HepG2 (cell line): ENCODE measurements at regions not wholly inside any gene's neighbourhood (a gene's known extent, or its start where the extent isn't known, plus 50 kb on each side); places are given as distances from the start of the nearest gene placed in this dataset.

Experiments
- ATAC-seq: fragments of 200-7000 bp; cut with Tn5 transposase; 3 replicates; pipeline ENCODE4 v1.9.1; 2020; ENCODE audit warnings: mild to moderate bottlenecking, moderate library complexity
- BruUV-seq: library from RNA; stranded (reverse); fragments of 400-500 nt; replicated peaks from 2 replicates; lab custom pipeline; 2021; lab: Mats Ljungman, UMichigan
- CTCF ChIA-PET: fragments of 300-600 bp; formaldehyde crosslinking; extraction: SDS; loops from one replicate; lab custom pipeline; 2021; ENCODE audit warnings: low total read pairs, inconsistent platforms, low intra/inter-chr PET ratio; lab: Yijun Ruan, JAX
- POLR2A ChIA-PET: fragments of 350-600 bp; sonication (Branson Sonifier 250); formaldehyde crosslinking; loops from one replicate; lab custom pipeline; 2020; ENCODE audit warnings: antibody characterized with exemption, inconsistent platforms; lab: Yijun Ruan, JAX
- DNase-seq: peaks from one replicate; pipeline ENCODE4 v3.0.0-alpha.2; 2015; ENCODE audit warnings: low spot score
- FAIRE-seq: peaks from 3 replicates; lab custom pipeline; 2011; peaks lifted over from hg19 to GRCh38; lab: Jason Lieb, UNC
- H2AFZ ChIP-seq: one replicate; pipeline ENCODE4 v1.6.1; 2011; ENCODE audit warnings: low read length, inconsistent platforms
- H3K27ac ChIP-seq: fragments of 300-600 bp; 3 replicates; pipeline ENCODE4 v1.8.0; 2011; ENCODE audit warnings: mixed run types, mild to moderate bottlenecking, mixed read lengths, low read length, inconsistent platforms; ENCODE audit not compliant: insufficient read depth; ENCODE audit errors: extremely low read length
- H3K27me3 ChIP-seq, 2 experiments: fragments of 200-600 bp in 1 of 2; 2 replicates in 1 of 2; 3 replicates in 1 of 2; pipeline versions ENCODE4 v1.6.0 to v1.8.0; 2011; ENCODE audit warnings: low read length in 2 of 2, mild to moderate bottlenecking in 2 of 2, moderate library complexity in 2 of 2, inconsistent platforms in 1 of 2; ENCODE audit not compliant: insufficient read depth in 2 of 2, control insufficient read depth in 1 of 2
- H3K36me3 ChIP-seq, 2 experiments: fragments of 200-600 bp in 1 of 2; replicated peaks in 1 of 2; 2 replicates in 1 of 2; 3 replicates in 1 of 2; pipeline versions ENCODE4 v1.5.1 to v1.8.0; 2011; ENCODE audit warnings: low read length in 2 of 2, inconsistent platforms in 1 of 2; ENCODE audit not compliant: insufficient read depth in 2 of 2, control insufficient read depth in 1 of 2
- H3K4me1 ChIP-seq: 2 replicates; pipeline ENCODE4 v1.5.1; 2012; ENCODE audit warnings: low read length, inconsistent platforms; ENCODE audit not compliant: insufficient read depth
- H3K4me2 ChIP-seq: 2 replicates; pipeline ENCODE4 v1.6.0; 2011; ENCODE audit warnings: low read depth, low read length, inconsistent platforms
- H3K4me3 ChIP-seq, 3 experiments: fragments of 200-600 bp in 1 of 3; sonication (generic), shearing (Covaris generic) in 1 of 3; replicated peaks in 1 of 3; 2 replicates each; pipeline ENCODE4 v1.5.1; 2011 to 2016; ENCODE audit warnings: low read length in 3 of 3, inconsistent platforms in 2 of 3, low read depth in 2 of 3, mild to moderate bottlenecking in 2 of 3, control low read depth in 1 of 3, mixed read lengths in 1 of 3; ENCODE audit not compliant: insufficient read depth in 1 of 3
- H3K79me2 ChIP-seq: one replicate; pipeline ENCODE4 v1.6.1; 2011; ENCODE audit warnings: low read length, inconsistent platforms; ENCODE audit not compliant: insufficient read depth
- H3K9ac ChIP-seq: 2 replicates; pipeline ENCODE4 v1.6.0; 2011; ENCODE audit warnings: mild to moderate bottlenecking, low read depth, low read length, inconsistent platforms; ENCODE audit not compliant: insufficient read depth
- H3K9me3 ChIP-seq: 2 replicates; pipeline ENCODE4 v1.5.1; 2012; ENCODE audit warnings: mild to moderate bottlenecking, low read length
- H4K20me1 ChIP-seq: 2 replicates; pipeline ENCODE4 v1.6.0; 2011; ENCODE audit warnings: inconsistent platforms, mild to moderate bottlenecking, low read length, moderate library complexity; ENCODE audit not compliant: insufficient read depth
- AKAP8 ChIP-seq: sonication (generic); formaldehyde crosslinking; IDR thresholded peaks from 2 replicates; pipeline ENCODE4 v1.5.1; 2020; ENCODE audit warnings: mild to moderate bottlenecking, missing genetic modification reagents
- FOXA1 ChIP-seq, 2 experiments: fragments of 450-650 bp in 1 of 2; sonication (generic) in 1 of 2; formaldehyde crosslinking in 1 of 2; IDR thresholded peaks; 2 replicates each; pipeline versions ENCODE4 v1.4.0 to v1.6.1; 2016 to 2020; ENCODE audit warnings: missing genetic modification reagents in 1 of 2
- HDAC2 ChIP-seq: sonication (generic); formaldehyde crosslinking; IDR thresholded peaks from 2 replicates; pipeline ENCODE4 v1.4.0; 2020; ENCODE audit warnings: missing genetic modification reagents
- MXI1 ChIP-seq: IDR thresholded peaks from 3 replicates; pipeline ENCODE4 v1.6.1; 2012; ENCODE audit warnings: low read depth, low read length, inconsistent platforms, borderline replicate concordance
- NBN ChIP-seq: fragments of 450-650 bp; conservative IDR thresholded peaks from 2 replicates; pipeline ENCODE4 v1.6.1; 2017
- RNF2 ChIP-seq: fragments of 450-650 bp; conservative IDR thresholded peaks from 2 replicates; pipeline ENCODE4 v1.6.1; 2016; ENCODE audit warnings: low read depth
- SALL2 ChIP-seq: sonication (generic); formaldehyde crosslinking; IDR thresholded peaks from 2 replicates; pipeline ENCODE4 v1.8.1; 2023; ENCODE audit warnings: mild to moderate bottlenecking, missing genetic modification reagents, inconsistent platforms
- SIN3B ChIP-seq: fragments of 150-350 bp; IDR thresholded peaks from 2 replicates; pipeline ENCODE4 v1.6.1; 2014; ENCODE audit warnings: low read length
- SNAPC2 ChIP-seq: sonication (generic); formaldehyde crosslinking; IDR thresholded peaks from 2 replicates; pipeline ENCODE4 v1.8.1; 2022; ENCODE audit warnings: mild to moderate bottlenecking, missing genetic modification reagents
- SUZ12 ChIP-seq: fragments of 150-350 bp; IDR thresholded peaks from 2 replicates; pipeline ENCODE4 v1.6.1; 2014; ENCODE audit warnings: low read depth, low read length
- TBP ChIP-seq: sonication (generic); formaldehyde crosslinking; IDR thresholded peaks from 2 replicates; pipeline ENCODE4 v1.5.0; 2020; ENCODE audit warnings: missing genetic modification reagents
- TCF12 ChIP-seq, 2 experiments: fragments of 450-650 bp in 1 of 2; sonication (generic) in 1 of 2; formaldehyde crosslinking in 1 of 2; IDR thresholded peaks; 2 replicates each; pipeline versions ENCODE4 v1.6.1 to v1.8.0; 2017 to 2022; ENCODE audit warnings: antibody characterized with exemption in 1 of 2, mild to moderate bottlenecking in 1 of 2, missing genetic modification reagents in 1 of 2, moderate library complexity in 1 of 2
- ZNF556 ChIP-seq: sonication (generic); formaldehyde crosslinking; IDR thresholded peaks from 2 replicates; pipeline ENCODE4 v1.4.0; 2020; ENCODE audit warnings: mild to moderate bottlenecking, missing genetic modification reagents, borderline replicate concordance
- ZNF569 ChIP-seq: sonication (generic); formaldehyde crosslinking; IDR thresholded peaks from 2 replicates; pipeline ENCODE4 v1.5.0; 2020; ENCODE audit warnings: mild to moderate bottlenecking, missing genetic modification reagents, moderate library complexity, borderline replicate concordance
- WGBS: methylation state at CpG from one replicate; pipeline ENCODE4 v1.1.6; 2017; ENCODE audit warnings: low lambda C conversion rate; 5-methylcytosine and 5-hydroxymethylcytosine counted together
- in situ Hi-C: cut with HindIII; loops from 2 replicates; pipeline ENCODE4 v1.10.0; 2017; ENCODE audit warnings: low pct_unique_long_range_greater_than_20kb; ENCODE audit not compliant: extremely low pct_ligation_motif_present
- intact Hi-C: fragments of 100-400 bp; cut with micrococcal nuclease; formaldehyde crosslinking; loops from one replicate; pipeline ENCODE4 v1.10.0; 2022; ENCODE audit not compliant: unreplicated experiment
- TF ChIP-seq, protein P1 (sequence below): sonication (generic); formaldehyde crosslinking; IDR thresholded peaks from 2 replicates; pipeline ENCODE4 v1.4.0; 2020; ENCODE audit warnings: missing genetic modification reagents, borderline replicate concordance
- TF ChIP-seq, protein P2 (sequence below): sonication (generic); formaldehyde crosslinking; IDR thresholded peaks from 2 replicates; pipeline ENCODE4 v1.4.0; 2020; ENCODE audit warnings: missing genetic modification reagents
- TF ChIP-seq, protein P3 (sequence below): sonication (generic); formaldehyde crosslinking; IDR thresholded peaks from 2 replicates; pipeline ENCODE4 v1.8.0; 2022; ENCODE audit warnings: missing genetic modification reagents, mild to moderate bottlenecking, borderline replicate concordance
- TF ChIP-seq, protein P4 (sequence below): sonication (generic); formaldehyde crosslinking; IDR thresholded peaks from 2 replicates; pipeline ENCODE4 v1.8.0; 2022; ENCODE audit warnings: missing genetic modification reagents, mild to moderate bottlenecking, moderate library complexity, borderline replicate concordance

DNA sequence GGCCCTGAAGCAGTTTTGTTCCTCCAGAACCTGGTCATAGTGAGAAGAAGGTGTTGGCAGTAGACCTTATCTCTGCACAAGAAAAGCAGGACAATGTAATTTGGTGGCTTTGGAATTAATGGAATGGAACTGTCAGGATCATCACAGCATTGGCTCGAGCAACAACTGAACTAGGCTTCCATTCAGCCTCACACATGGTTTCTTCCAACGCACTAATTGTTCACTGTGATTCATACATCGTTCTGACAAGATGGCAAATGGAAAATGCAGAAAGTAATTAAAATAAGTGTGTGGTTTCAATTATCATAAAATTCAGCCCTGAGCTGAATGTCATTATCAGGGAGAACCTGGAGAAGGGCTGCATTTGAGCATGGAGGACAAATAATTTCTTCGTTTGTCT, 80.6 kb downstream of the MFSD1 start:
- no peak for TF ChIP-seq RNF2
- TF ChIP-seq SNAPC2 (CRISPR knock-in tag): no peak
- no peak for TF ChIP-seq FOXA1 (IDR thresholded peaks at IDR 0.05)
- TF ChIP-seq FOXA1 (CRISPR knock-in tag; IDR thresholded peaks at IDR 0.05): no peak
- no peak for TF ChIP-seq NBN
- TF ChIP-seq TCF12 (IDR thresholded peaks at IDR 0.05): no peak
- TF ChIP-seq TCF12 (CRISPR knock-in tag; IDR thresholded peaks at IDR 0.05): no peak
- TF ChIP-seq, protein P1, sequence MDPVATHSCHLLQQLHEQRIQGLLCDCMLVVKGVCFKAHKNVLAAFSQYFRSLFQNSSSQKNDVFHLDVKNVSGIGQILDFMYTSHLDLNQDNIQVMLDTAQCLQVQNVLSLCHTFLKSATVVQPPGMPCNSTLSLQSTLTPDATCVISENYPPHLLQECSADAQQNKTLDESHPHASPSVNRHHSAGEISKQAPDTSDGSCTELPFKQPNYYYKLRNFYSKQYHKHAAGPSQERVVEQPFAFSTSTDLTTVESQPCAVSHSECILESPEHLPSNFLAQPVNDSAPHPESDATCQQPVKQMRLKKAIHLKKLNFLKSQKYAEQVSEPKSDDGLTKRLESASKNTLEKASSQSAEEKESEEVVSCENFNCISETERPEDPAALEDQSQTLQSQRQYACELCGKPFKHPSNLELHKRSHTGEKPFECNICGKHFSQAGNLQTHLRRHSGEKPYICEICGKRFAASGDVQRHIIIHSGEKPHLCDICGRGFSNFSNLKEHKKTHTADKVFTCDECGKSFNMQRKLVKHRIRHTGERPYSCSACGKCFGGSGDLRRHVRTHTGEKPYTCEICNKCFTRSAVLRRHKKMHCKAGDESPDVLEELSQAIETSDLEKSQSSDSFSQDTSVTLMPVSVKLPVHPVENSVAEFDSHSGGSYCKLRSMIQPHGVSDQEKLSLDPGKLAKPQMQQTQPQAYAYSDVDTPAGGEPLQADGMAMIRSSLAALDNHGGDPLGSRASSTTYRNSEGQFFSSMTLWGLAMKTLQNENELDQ (CRISPR knock-in tag): no peak
- TF ChIP-seq, protein P2, sequence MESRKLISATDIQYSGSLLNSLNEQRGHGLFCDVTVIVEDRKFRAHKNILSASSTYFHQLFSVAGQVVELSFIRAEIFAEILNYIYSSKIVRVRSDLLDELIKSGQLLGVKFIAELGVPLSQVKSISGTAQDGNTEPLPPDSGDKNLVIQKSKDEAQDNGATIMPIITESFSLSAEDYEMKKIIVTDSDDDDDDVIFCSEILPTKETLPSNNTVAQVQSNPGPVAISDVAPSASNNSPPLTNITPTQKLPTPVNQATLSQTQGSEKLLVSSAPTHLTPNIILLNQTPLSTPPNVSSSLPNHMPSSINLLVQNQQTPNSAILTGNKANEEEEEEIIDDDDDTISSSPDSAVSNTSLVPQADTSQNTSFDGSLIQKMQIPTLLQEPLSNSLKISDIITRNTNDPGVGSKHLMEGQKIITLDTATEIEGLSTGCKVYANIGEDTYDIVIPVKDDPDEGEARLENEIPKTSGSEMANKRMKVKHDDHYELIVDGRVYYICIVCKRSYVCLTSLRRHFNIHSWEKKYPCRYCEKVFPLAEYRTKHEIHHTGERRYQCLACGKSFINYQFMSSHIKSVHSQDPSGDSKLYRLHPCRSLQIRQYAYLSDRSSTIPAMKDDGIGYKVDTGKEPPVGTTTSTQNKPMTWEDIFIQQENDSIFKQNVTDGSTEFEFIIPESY (CRISPR knock-in tag): no peak
- TF ChIP-seq SUZ12: no peak
- no peak for TF ChIP-seq AKAP8 (CRISPR knock-in tag)
- TF ChIP-seq, protein P3, sequence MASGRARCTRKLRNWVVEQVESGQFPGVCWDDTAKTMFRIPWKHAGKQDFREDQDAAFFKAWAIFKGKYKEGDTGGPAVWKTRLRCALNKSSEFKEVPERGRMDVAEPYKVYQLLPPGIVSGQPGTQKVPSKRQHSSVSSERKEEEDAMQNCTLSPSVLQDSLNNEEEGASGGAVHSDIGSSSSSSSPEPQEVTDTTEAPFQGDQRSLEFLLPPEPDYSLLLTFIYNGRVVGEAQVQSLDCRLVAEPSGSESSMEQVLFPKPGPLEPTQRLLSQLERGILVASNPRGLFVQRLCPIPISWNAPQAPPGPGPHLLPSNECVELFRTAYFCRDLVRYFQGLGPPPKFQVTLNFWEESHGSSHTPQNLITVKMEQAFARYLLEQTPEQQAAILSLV: no peak
- TF ChIP-seq HDAC2 (CRISPR knock-in tag): no peak
- TF ChIP-seq SALL2 (CRISPR knock-in tag): no peak
- TF ChIP-seq SIN3B: no peak
- TF ChIP-seq ZNF556 (CRISPR knock-in tag): no peak
- TF ChIP-seq ZNF569: no peak
- TF ChIP-seq TBP: no peak
- no peak for TF ChIP-seq MXI1
- TF ChIP-seq, protein P4, sequence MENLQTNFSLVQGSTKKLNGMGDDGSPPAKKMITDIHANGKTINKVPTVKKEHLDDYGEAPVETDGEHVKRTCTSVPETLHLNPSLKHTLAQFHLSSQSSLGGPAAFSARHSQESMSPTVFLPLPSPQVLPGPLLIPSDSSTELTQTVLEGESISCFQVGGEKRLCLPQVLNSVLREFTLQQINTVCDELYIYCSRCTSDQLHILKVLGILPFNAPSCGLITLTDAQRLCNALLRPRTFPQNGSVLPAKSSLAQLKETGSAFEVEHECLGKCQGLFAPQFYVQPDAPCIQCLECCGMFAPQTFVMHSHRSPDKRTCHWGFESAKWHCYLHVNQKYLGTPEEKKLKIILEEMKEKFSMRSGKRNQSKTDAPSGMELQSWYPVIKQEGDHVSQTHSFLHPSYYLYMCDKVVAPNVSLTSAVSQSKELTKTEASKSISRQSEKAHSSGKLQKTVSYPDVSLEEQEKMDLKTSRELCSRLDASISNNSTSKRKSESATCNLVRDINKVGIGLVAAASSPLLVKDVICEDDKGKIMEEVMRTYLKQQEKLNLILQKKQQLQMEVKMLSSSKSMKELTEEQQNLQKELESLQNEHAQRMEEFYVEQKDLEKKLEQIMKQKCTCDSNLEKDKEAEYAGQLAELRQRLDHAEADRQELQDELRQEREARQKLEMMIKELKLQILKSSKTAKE: no peak
- Histone ChIP-seq H3K9me3 (no peaks in the 10 kb centered on the region), H3K4me3 (no peak overlapping the region), H2AFZ (no peak overlapping the region), H3K27me3 (no peaks in the 10 kb centered on the region), H3K27ac (no peak overlapping the region), H3K4me1 (no peaks in the 10 kb centered on the region), H3K36me3 (no peaks in the 10 kb centered on the region), H4K20me1 (no peaks in the 10 kb centered on the region), H3K79me2 (no peaks in the 10 kb centered on the region), H3K9ac (no peak overlapping the region), H3K4me2 (no peak overlapping the region)
- intact Hi-C loops (no loop called here), in situ Hi-C loops (no loop called here)
- POLR2A ChIA-PET: no interaction called here
- ATAC-seq: no peak
- no TSS peak for BruUV-seq
- WGBS: 27% methylated on average over 4 of the region's 4 CpGs
- CTCF ChIA-PET: no interaction called here
- DNase-seq: no peak
- FAIRE-seq: no peak
